ENCODE measurements at regions not wholly inside any gene's neighbourhood (a gene's known extent, or its start where the extent isn't known, plus 50 kb on each side); places are given as distances from the start of the nearest gene placed in this dataset.

- TF ChIP-seq, protein P1, sequence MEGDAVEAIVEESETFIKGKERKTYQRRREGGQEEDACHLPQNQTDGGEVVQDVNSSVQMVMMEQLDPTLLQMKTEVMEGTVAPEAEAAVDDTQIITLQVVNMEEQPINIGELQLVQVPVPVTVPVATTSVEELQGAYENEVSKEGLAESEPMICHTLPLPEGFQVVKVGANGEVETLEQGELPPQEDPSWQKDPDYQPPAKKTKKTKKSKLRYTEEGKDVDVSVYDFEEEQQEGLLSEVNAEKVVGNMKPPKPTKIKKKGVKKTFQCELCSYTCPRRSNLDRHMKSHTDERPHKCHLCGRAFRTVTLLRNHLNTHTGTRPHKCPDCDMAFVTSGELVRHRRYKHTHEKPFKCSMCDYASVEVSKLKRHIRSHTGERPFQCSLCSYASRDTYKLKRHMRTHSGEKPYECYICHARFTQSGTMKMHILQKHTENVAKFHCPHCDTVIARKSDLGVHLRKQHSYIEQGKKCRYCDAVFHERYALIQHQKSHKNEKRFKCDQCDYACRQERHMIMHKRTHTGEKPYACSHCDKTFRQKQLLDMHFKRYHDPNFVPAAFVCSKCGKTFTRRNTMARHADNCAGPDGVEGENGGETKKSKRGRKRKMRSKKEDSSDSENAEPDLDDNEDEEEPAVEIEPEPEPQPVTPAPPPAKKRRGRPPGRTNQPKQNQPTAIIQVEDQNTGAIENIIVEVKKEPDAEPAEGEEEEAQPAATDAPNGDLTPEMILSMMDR (CRISPR knock-in tag; IDR thresholded peaks at IDR 0.05): no peak
- no peak for TF ChIP-seq YY1 (IDR thresholded peaks at IDR 0.05; ENCODE audit: insufficient read depth, insufficient replicate concordance, low read depth, low read length)
- no peak for TF ChIP-seq ZBTB1 (CRISPR knock-in tag; IDR thresholded peaks at IDR 0.05; ENCODE audit: borderline replicate concordance)
- TF ChIP-seq HNRNPL (IDR thresholded peaks at IDR 0.05; ENCODE audit: low read depth, low read length): no peak
- no peak for TF ChIP-seq ZNF704 (CRISPR knock-in tag; IDR thresholded peaks at IDR 0.05; ENCODE audit: borderline replicate concordance)
- TF ChIP-seq POLR2A (IDR thresholded peaks at IDR 0.05; ENCODE audit: insufficient read depth in 1 of 2, low read depth in 2 of 2, low read length in 2 of 2): no peak
These were observed 1150.6 kb downstream of the TBL1XR1 start for GRCh38 chr3:176046703-176047102.
